Dedifferentiated amniotic fluid mesenchymal stem cell (primary cell): ENCODE measurements at regions not wholly inside any gene's neighbourhood (a gene's known extent, or its start where the extent isn't known, plus 50 kb on each side); places are given as distances from the start of the nearest gene placed in this dataset.
"Not testable (repeated sequence)": the region's sequence is repeated elsewhere in the genome, so short reads cannot be mapped to it uniquely, and the experiment has no call there.

Experiments
- DNase-seq: peaks from one replicate; pipeline ENCODE4 v3.0.0-alpha.2; 2016; ENCODE audit errors: extremely low spot score

DNA sequence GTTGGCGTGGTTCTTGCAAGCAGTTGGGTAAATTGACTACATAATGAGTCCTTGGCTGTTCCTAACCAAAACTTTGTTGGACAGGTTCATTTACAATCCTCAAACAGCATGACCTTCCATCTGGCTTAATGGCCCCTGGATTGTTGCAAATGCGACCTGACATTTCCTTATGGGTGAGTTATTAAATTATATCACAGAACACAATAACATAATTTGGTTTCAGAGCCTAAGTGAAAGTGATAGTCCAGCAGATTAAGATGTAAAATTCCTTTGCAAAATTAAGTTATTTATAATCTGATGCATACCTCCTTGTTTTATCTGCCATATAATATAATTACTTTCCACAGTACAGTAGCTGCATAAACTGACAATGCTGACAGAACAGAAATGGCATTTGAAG lies 224.4 kb downstream of the TUSC1 start:
- no peak for DNase-seq

- no peak for DNase-seq
These were observed 228.7 kb downstream of the TUSC1 start for GRCh38 chr9:25449503-25449902.

- DNase-seq, result not testable (repeated sequence)
These were observed 232.5 kb downstream of the TUSC1 start for GRCh38 chr9:25445721-25446120.

DNA sequence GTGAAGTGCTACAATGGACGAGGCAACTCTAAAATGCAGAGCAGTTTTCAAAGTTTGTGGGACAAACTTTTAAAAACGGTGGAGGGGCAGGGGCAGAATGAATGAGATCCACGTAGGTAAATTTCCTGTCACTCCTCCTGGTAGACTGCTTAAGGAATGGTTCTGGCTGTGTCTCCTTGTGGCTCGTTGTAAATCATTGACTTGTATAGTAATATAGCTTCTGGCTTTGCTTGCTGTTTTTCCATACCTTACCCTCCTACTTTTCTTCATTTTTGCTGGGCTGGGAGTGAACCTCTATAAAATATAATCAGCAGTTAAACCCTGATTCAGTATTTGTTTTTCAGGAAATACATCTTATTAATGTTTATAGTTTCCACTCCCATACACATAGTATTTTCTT lies 235.7 kb downstream of the TUSC1 start:
- DNase-seq, result no peak

DNA sequence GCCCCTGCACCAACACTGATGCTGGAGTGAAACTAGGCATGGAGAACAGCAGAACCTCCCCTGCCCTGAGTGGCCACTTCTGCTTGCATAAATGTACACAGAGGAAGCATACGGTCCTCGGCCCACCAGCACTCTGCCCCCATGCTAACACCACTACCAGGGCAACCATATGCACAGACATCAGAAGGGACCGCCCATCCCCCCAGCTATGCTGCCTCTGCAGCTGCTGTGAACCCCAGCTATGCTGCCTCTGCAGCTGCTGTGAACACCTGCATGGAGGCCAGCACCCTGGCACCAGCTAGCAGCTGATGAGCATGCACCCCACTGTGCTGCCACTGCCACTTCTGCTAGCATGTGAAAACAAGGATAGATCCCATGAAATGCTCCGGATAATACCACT lies 250.3 kb downstream of the TUSC1 start:
- no peak for DNase-seq

GRCh38 chr9:25427290-25427689 lies 251.0 kb downstream of the TUSC1 start:
- DNase-seq, result no peak

GRCh38 chr9:25421560-25421959 lies 256.7 kb downstream of the TUSC1 start:
- no peak for DNase-seq

DNA sequence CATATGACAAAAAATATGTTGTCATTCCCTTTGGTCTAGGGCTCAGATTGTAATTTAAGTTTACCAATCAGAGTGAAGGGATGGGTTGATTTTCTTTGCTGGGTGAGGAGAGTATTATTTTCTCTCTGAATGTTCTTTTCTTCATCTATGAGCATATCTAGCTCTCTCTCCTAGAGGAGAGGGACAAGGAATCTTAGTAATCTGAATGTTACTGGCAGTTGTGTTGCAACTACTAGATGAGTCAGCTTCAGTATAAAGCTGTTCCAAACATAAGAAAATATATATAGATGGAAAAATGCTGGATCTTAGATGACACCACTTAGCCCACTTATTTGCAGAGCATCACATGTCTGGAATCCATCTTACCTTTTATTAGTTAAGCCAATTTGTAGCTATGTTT lies 259.3 kb downstream of the TUSC1 start:
- no peak for DNase-seq

GRCh38 chr9:25415718-25416117 lies 262.5 kb downstream of the TUSC1 start:
- no peak for DNase-seq

DNA sequence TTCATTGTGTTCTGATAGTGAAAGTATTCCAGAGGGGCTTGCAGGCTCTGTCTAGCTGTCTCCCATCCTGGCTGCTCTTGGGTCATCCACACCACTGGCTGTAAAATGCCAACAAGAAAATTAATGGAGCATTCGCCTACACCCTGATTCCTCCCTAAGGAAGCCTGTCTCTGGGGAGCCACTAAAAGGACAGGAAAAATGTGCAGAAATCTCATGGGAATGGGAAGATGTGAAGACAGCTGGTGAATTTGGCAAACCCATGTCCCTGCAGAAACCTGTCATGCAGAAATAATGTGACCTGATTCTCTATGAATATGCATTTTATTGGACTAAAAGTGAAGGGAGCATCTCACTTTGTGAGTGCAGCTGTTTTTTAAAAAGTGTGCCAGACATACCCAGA lies 265.6 kb downstream of the TUSC1 start:
- DNase-seq, result no peak

DNA sequence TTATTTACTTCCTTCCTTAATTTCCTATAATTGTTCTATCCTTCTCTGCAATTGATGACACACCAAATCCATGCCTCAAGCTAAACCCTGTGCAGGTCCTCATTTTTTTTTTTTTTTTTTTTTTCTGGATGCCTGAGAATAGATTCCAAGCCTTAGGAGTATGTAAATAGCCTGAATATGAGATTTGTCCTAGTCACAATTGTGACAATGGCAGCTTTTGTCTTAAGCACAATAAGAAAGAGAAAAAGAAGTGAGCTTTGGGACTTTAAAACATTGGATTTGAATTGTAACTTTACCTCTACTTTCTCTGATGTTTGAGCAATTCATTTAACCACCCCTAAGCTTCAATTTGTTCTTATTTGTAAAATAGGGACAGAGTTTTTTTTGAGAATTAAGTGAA lies 280.5 kb downstream of the TUSC1 start:
- no peak for DNase-seq

DNA sequence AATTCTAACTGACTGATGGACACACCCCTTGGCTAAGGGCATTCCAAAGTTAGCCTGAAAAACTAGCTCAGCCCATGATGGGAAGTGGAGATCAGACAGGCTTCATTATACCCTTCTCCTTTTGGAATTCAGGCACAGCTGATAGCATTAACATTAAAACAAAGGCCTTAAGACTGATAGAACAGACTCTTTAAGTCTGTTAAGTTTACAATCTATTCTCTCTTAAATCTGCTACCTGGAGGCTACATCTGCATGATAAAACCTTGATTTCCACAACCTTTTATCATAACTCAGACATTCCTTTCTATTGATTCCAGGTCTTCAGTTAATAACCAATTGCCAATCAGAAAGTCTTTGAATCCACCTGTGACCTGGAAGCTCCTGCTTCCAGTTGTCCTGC lies 281.4 kb downstream of the TUSC1 start:
- no peak for DNase-seq

- no peak for DNase-seq
These were observed 297.1 kb downstream of the TUSC1 start for GRCh38 chr9:25381141-25381540.

- DNase-seq, result no peak
These were observed 301.2 kb downstream of the TUSC1 start for GRCh38 chr9:25377039-25377438.

GRCh38 chr9:25374281-25374680 lies 304.0 kb downstream of the TUSC1 start:
- no peak for DNase-seq

GRCh38 chr9:25366906-25367305 lies 311.3 kb downstream of the TUSC1 start:
- no peak for DNase-seq

GRCh38 chr9:25353783-25354182 lies 324.5 kb downstream of the TUSC1 start:
- no peak for DNase-seq

DNA sequence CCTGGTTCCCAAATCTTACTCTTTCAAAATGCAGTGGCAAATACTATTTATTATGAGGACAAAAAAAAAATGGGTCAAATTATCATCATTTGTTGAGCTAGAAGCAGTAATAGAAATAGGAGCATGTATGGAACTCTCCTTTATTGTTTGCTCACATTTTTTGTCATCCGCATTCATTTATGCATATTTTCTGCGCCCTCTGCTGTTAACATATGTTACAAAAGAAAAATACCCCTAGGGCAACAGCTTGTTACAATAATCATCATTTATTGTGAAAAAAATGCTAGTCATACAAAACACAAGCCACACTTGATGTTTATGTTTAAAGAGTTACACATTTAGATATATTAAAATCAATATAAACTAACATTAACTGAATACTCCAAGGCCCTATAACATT lies 328.2 kb downstream of the TUSC1 start:
- DNase-seq, result no peak

GRCh38 chr9:25322142-25322541 lies 356.1 kb downstream of the TUSC1 start:
- DNase-seq, result no peak

DNA sequence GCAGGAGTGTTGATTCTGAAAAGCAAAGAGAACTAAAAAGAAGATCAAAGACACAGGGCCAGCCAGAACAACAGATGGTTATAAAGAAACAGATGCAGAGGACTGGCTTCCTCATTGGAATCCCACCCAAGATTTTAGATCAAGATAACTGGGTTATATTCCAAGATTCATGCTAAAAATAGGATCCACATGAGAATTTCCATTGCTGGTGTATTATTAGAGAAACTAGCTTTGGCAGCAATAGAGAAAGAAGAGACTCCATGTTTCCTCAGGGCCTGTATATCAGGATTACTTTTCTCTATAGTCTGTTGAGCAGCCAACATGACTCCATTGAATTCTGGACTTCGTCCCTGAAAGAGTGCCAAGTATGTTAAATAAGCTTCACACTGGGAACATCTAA lies 367.3 kb downstream of the TUSC1 start:
- DNase-seq, result no peak

DNA sequence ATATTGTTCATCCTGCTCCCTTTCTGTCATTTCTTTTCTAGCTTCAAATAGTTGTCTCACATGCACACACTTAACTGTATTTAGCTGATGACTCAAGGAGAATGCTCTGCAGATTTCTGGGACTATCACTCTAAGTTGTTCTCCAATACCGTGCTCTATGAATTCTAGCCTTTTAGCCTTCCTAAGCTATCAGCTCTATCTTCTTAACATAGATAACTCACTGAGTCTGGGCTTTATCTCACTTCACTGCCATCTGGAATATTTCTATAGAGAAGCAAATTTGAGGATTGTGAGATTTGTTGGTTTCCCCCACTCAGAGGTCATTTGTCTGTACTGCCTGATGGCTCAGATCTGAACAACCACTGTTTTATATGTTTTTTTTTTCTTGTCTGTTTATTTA lies 369.7 kb downstream of the TUSC1 start:
- DNase-seq, result no peak

DNA sequence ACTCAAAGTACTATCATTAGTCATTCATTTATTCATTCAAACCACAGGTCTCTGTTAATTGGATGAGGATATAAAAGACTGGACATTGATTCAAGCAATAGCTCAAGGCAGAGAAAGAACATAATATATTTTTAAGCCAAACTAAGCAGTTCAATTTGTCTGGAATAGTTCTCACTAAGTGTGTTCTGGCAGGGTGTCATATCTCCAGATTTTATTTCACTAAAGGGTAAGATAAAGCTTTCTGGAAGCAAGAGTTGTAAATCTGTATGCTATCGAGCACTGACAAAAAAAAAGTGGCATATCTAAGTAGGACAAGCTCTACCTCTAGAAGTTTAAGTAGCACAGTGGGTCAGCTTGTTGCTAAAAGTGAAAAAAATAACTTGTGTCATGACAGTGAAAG lies 375.6 kb downstream of the TUSC1 start:
- no peak for DNase-seq

DNA sequence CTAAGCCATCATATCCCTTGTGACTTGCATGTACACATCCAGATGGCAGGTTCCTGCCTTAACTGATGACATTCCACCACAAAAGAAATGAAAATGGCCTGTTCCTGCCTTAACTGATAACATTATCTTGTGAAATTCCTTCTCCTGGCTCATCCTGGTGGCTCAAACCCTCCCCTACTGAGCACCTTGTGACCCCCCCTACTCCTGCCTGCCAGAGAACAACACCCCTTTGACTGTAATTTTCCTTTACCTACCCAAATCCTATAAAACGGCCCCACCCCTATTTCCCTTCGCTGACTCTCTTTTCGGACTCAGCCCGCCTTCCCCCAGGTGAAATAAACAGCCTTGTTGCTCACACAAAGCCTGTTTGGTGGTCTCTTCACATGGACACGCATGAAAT lies 390.0 kb downstream of the TUSC1 start:
- DNase-seq, result not testable (repeated sequence)

GRCh38 chr9:25284365-25284764 lies 393.9 kb downstream of the TUSC1 start:
- no peak for DNase-seq

GRCh38 chr9:25282946-25283345 lies 395.3 kb downstream of the TUSC1 start:
- DNase-seq, result no peak
